Stimulated activated CD4-positive, alpha-beta T cell treated with anti-CD3 and anti-CD28 coated beads, Interleukin-15, amount 100 ng/mL, for 24 hours (primary cell): ENCODE measurements at regions not wholly inside any gene's neighbourhood (a gene's known extent, or its start where the extent isn't known, plus 50 kb on each side); places are given as distances from the start of the nearest gene placed in this dataset.
"Not testable (repeated sequence)": the region's sequence is repeated elsewhere in the genome, so short reads cannot be mapped to it uniquely, and the experiment has no call there.

Experiments
- DNase-seq: peaks from one replicate; pipeline ENCODE4 v3.0.0-alpha.2; 2020

DNA sequence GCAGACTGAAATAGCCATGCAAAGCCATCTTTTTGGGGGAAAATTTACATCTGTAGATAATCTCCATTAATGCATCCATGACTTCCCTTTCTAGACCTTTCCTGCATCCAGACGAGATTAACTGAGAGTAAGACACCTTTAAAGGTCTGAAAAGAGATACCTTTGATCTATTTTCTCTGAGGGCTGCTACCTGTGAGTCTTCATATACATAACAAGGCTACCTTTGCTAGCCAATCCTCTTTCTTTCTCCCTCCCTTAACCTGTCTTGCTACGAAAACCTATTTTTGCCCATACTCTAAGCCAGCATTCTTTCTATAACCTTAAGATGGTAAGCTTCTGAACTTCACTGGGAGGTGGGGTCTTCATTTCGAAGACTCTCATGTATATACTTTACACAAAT lies 908.5 kb upstream of the FBXO33 start:
- no peak for DNase-seq

DNA sequence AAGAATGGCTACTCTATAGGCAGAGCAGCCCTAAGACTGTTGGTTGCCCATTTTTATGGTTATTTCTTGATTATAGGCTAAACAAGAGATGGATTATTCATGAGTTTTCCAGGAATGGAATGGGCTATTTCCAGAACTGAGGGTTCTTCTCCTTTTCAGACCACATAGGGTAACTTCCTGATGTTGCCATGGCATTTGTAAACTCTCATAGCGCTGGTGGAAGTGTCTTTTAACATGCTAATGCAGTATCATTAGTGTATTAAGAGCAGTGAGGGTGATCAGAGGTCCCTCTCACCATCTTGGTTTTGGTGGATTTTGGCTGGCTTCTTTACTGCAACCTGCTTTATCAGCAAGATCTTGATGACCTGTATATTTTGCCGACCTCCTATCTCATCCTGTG lies 904.6 kb upstream of the FBXO33 start:
- no peak for DNase-seq

GRCh38 chr14:40326519-40326918 lies 894.3 kb upstream of the FBXO33 start:
- not testable (repeated sequence) for DNase-seq

DNA sequence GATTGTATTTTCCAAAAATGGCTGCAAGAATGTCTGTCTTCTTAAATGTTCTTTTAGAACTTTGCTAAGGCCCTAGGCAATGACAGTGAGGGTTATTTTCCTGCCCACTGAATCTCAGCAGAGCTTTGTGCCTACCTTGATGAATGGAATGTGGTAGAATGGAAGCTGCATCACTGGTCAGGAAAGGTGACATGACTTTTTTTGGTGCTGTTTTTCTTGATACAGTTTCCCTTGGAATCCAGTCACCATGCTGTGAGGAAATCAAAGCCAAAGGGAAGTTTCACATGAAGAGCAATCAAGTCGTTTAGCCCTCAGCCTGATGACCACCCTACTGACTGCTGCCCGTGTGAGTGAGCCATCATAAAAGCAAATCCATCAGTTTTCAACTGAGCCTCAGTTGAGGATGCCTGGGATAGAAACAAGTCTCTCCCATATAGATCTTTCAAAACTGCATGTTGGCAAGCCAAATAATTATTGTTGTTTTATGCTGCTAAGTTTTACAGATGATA lies 886.0 kb upstream of the FBXO33 start:
- DNase-seq = no peak

DNA sequence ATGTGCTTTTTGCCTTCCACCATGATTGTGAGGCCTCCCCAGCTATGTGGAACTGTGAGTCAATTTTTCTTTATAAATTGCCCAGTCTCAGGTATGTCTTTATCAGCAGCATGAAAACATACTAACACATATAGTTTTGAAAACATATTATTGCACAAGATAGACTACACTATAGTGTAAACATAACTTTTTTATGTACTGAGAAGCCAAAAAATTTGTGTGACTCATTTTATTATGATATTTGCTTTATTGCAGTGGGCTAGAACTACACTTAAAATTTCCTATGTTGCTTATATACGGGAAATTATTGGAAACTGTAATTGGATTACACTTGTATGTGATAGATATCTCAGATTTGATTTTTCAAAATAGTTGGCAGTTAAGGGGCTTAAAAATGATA lies 885.5 kb upstream of the FBXO33 start:
- no peak for DNase-seq

GRCh38 chr14:40312296-40312695 lies 880.1 kb upstream of the FBXO33 start:
- DNase-seq = no peak

- DNase-seq = no peak
Observed at GRCh38 chr14:40309124-40309523, 876.9 kb upstream of the FBXO33 start.

DNA sequence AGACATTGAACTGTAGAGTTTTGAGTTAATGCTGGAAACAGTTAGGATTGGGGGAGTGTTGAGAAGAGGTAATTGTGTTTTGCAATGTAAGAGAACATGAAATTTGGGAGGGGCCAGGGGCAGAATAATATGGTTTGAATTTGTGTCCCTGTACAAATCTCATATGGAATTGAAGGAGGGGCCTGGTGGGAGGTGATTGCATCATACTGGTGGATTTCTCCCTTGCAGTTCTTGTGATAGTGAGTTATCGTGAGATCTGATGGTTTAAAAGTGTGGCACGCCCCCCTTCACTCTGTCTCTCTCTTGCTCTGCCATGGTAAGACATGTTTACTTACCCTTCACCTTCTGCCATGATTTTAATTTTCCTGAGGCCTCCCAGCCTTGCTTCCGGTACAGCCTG lies 876.0 kb upstream of the FBXO33 start:
- DNase-seq = no peak

DNA sequence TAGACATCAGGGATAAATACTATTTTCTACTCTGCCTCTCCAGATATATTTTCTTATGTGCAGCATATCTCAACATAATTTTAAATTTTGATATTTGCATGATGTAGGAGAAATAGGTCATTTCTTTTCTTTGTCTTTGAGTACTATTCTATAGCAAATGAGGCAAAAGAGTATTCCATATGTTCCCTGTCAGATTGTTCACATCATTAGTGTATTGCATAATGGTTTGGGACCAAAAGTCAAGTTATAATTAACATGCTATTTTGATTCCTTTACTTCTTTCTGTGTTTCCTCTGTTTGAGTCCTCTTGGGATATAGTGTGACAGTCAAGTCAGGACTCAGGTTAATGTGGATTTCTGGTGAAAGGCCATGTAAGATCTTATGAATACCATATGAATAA lies 864.6 kb upstream of the FBXO33 start:
- no peak for DNase-seq

- DNase-seq = no peak
Observed at GRCh38 chr14:40292664-40293063, 860.4 kb upstream of the FBXO33 start.

- DNase-seq = no peak
Observed at GRCh38 chr14:40282196-40282595, 850.0 kb upstream of the FBXO33 start.

- no peak for DNase-seq
Observed at GRCh38 chr14:40280652-40281051, 848.4 kb upstream of the FBXO33 start.

GRCh38 chr14:40273417-40273816 lies 841.2 kb upstream of the FBXO33 start:
- no peak for DNase-seq

DNA sequence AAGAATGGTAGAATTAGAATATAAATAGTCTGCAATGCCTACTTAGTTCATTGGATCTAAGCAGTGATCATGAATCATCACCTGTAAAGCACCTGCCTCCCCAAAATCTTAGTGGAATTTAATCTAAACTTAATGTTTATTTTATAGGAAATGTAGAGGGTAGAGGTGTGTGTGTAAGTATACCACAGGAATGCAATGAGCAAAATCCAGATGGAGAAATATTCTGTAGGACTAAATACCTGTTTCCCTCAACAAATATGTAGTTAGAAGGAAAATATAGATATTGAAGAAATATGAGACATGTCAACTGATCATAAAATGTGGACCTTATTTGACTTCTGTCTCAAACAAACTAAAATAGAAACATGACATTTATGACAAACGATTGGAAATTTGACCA lies 839.2 kb upstream of the FBXO33 start:
- no peak for DNase-seq

- no peak for DNase-seq
Observed at GRCh38 chr14:40269436-40269835, 837.2 kb upstream of the FBXO33 start.

- no peak for DNase-seq
Observed at GRCh38 chr14:40268236-40268635, 836.0 kb upstream of the FBXO33 start.

DNA sequence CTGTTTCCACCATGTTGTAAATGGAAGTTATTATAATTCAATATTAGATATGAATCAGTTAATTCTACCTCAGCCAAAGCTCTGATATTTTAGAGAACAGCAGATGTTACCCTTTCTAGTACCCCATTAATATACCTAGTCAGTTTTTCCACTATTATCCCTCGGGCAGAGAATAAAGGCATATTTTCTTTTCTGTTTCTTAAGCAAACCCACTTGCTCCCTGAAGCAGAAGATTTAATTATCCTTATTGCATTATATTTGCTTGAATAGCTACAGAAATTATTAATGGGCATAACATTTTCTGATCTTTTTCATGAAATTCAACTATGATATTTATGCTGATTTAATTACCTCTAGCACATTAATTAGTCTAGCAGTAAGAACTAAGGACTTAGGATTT lies 832.9 kb upstream of the FBXO33 start:
- DNase-seq = no peak

- DNase-seq = no peak
Observed at GRCh38 chr14:40252817-40253447, 820.7 kb upstream of the FBXO33 start.

DNA sequence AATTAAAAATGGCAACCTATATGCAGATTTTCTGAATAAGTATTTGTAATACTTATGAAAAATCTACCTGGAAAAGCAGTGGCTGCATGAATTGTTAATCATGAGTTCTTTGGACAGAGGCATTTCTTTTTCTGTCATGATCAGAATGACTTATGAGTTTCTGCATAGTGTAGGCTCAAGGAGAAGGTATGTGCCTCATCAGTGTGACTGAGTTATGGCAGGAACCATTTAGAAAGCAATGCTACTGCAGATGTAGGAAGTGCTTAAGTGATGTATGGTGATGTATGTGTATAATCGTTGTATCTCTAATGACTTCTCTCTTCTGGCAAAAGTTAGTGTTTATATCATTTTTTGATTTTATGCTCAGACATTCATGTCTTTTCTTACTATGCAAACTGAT lies 816.4 kb upstream of the FBXO33 start:
- no peak for DNase-seq

GRCh38 chr14:40240245-40240859 lies 808.1 kb upstream of the FBXO33 start:
- DNase-seq = no peak

GRCh38 chr14:40232302-40232701 lies 800.1 kb upstream of the FBXO33 start:
- DNase-seq = no peak

GRCh38 chr14:40229676-40230075 lies 797.4 kb upstream of the FBXO33 start:
- DNase-seq = no peak

GRCh38 chr14:40222996-40223395 lies 790.8 kb upstream of the FBXO33 start:
- no peak for DNase-seq

DNA sequence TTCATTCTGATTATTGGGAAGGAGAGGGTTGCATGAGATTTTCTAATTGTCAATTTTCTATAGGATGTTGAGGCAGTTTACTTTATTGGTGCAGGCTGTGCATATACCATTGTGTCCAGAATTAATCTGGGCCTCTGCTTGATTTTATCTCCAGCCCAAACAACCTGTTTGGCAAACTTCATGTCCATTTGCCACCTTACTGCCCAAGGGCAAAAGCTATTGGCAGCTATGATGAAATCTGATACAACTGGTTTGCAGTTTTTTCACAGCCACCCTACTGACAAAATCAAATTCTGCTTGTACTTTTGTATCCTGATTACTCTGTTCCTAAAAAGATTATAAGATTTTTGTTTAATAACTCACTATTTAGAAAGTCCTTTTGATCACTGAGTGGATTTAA lies 789.2 kb upstream of the FBXO33 start:
- DNase-seq = no peak

DNA sequence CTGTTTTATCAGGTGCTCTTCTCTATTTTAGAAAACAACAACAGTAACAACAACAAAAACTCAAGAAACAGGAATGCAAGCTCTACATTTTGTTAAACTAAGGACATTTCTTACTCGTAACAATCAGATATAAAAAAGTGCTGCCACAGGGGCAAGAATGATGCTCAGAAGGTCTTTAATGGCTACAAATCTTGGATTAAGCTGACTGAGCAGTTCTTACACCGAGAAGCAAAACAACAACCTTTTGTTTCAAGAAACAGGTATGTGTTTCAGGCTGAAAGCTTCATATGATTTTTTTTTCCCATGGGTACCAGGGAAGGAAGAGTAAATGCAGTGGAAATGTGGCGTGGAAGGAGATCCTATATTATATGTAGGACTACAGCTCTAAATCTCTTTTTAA lies 786.8 kb upstream of the FBXO33 start:
- no peak for DNase-seq
